ENCODE measurements at regions not wholly inside any gene's neighbourhood (a gene's known extent, or its start where the extent isn't known, plus 50 kb on each side); places are given as distances from the start of the nearest gene placed in this dataset.

DNA sequence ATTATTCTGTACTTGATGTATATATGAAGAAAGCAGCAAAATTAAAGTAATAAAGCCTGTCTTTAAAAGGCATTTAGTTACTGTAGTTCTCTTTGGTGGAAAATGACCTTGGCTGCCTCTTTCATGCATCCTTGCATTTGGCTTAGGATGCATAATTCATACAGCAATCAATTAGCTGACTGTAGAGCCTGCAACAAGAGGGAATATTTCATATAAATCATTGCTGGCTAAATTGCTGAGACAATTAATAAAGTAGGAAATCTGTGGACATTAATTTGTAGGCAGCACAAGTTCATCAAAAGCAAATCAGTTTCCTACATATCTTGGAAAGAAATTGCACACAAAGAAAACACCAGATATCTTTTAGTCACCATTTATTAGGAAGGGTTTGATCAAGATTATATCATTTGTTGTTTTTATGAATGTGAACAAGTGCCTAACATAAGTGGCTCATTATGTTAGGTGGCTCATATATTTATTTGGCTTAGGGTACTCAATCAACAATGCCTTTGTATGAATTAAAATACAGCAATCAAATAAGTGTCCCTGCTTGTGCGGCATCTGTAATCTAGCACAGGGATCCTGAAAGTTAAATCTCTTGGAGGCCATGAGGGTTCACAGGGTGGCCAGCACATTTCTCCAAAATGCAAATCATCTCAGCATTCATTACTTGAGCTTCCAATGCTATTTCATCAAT, 220.4 kb upstream of the SPOPL start:
- Histone ChIP-seq H3K27me3 (ENCODE audit: insufficient read depth, poor library complexity, severe bottlenecking) (no peaks in the 10 kb centered on the region), H3K27ac (replicated peaks) (no peak overlapping the region), H3K4me3 (replicated peaks; ENCODE audit: insufficient read depth, low read length) (no peak overlapping the region)
- DNase-seq (ENCODE audit: low read depth in 1 of 2, low spot score in 1 of 2) = no peak
- TF ChIP-seq SPI1 (IDR thresholded peaks at IDR 0.05; ENCODE audit: borderline replicate concordance, low read depth) (no peak), GABPA (IDR thresholded peaks at IDR 0.05; ENCODE audit: low read depth) (no peak), POLR2AphosphoS5 (IDR thresholded peaks at IDR 0.05; ENCODE audit: low read depth) (no peak)
- TF ChIP-seq, protein P1, sequence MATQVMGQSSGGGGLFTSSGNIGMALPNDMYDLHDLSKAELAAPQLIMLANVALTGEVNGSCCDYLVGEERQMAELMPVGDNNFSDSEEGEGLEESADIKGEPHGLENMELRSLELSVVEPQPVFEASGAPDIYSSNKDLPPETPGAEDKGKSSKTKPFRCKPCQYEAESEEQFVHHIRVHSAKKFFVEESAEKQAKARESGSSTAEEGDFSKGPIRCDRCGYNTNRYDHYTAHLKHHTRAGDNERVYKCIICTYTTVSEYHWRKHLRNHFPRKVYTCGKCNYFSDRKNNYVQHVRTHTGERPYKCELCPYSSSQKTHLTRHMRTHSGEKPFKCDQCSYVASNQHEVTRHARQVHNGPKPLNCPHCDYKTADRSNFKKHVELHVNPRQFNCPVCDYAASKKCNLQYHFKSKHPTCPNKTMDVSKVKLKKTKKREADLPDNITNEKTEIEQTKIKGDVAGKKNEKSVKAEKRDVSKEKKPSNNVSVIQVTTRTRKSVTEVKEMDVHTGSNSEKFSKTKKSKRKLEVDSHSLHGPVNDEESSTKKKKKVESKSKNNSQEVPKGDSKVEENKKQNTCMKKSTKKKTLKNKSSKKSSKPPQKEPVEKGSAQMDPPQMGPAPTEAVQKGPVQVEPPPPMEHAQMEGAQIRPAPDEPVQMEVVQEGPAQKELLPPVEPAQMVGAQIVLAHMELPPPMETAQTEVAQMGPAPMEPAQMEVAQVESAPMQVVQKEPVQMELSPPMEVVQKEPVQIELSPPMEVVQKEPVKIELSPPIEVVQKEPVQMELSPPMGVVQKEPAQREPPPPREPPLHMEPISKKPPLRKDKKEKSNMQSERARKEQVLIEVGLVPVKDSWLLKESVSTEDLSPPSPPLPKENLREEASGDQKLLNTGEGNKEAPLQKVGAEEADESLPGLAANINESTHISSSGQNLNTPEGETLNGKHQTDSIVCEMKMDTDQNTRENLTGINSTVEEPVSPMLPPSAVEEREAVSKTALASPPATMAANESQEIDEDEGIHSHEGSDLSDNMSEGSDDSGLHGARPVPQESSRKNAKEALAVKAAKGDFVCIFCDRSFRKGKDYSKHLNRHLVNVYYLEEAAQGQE (IDR thresholded peaks at IDR 0.05; ENCODE audit: insufficient replicate concordance, low read depth) = no peak
- TF ChIP-seq, protein P2, sequence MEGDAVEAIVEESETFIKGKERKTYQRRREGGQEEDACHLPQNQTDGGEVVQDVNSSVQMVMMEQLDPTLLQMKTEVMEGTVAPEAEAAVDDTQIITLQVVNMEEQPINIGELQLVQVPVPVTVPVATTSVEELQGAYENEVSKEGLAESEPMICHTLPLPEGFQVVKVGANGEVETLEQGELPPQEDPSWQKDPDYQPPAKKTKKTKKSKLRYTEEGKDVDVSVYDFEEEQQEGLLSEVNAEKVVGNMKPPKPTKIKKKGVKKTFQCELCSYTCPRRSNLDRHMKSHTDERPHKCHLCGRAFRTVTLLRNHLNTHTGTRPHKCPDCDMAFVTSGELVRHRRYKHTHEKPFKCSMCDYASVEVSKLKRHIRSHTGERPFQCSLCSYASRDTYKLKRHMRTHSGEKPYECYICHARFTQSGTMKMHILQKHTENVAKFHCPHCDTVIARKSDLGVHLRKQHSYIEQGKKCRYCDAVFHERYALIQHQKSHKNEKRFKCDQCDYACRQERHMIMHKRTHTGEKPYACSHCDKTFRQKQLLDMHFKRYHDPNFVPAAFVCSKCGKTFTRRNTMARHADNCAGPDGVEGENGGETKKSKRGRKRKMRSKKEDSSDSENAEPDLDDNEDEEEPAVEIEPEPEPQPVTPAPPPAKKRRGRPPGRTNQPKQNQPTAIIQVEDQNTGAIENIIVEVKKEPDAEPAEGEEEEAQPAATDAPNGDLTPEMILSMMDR (IDR thresholded peaks at IDR 0.05; ENCODE audit: insufficient read depth, low read length) = no peak

DNA sequence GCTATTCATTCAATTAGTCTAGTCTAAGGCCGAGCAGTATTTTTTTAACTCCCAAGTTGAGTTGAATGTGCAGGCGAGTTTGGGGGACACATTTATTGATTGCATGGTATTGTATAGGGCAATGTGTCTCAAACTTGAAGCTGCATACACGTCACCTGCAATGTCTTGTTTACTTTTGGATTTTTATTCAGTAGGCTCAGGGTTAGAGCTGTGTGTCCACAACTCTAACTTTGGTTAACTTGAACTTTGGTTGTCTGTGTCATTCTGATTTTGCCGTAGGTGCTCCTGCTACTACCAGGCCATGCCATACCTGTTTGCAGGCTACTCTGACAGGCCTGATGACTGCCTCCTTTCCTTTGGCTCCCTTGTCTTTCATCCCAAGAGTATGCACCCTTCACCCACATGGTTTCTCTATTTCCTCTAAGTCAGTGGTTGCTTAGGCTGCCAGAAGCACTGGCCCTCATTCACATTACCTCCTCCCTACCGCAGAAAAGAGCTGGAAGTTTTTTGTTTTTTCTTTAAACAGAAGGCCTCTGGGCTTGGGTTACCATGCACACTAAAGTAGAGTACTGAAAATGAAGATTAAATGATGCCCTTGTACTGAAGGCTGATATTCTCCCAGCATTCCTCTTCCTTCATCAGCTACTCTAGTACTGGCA, 219.4 kb upstream of the SPOPL start:
- no peak for DNase-seq (ENCODE audit: low read depth in 1 of 2, low spot score in 1 of 2)
- Histone ChIP-seq H3K27me3 (ENCODE audit: insufficient read depth, poor library complexity, severe bottlenecking) (no peaks in the 10 kb centered on the region), H3K27ac (replicated peaks) (no peak overlapping the region), H3K4me3 (replicated peaks; ENCODE audit: insufficient read depth, low read length) (no peak overlapping the region)
- TF ChIP-seq, protein P1 (IDR thresholded peaks at IDR 0.05; ENCODE audit: insufficient replicate concordance, low read depth) = no peak

DNA sequence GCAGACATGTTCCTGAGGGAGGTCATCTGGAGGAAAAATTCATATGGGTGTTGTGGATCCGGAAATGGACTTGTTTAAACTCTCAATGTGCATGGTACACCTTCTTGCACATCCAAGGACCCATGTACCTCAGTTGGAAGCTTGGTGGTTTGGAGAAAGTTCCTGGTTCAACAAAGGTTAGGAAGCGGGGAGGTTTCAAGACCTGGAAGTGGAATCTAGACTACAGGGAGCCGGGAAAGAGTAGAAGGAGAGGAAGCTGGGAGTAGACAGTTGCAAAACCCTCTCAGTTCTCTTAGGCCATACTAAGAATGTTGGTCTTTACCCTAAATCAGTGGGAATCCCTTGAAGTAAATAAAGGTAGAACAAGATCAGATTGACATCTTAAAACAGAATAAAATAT, 209.8 kb upstream of the SPOPL start:
- TF ChIP-seq, protein P1 (IDR thresholded peaks at IDR 0.05; ENCODE audit: insufficient replicate concordance, low read depth) = no peak
- TF ChIP-seq, protein P2 (IDR thresholded peaks at IDR 0.05; ENCODE audit: insufficient read depth, low read length) = no peak
- TF ChIP-seq SPI1 (IDR thresholded peaks at IDR 0.05; ENCODE audit: borderline replicate concordance, low read depth) (no peak), GABPA (IDR thresholded peaks at IDR 0.05; ENCODE audit: low read depth) (no peak), POLR2AphosphoS5 (IDR thresholded peaks at IDR 0.05; ENCODE audit: low read depth) (no peak)
- DNase-seq (ENCODE audit: low read depth in 1 of 2, low spot score in 1 of 2) = no peak
- Histone ChIP-seq H3K27ac (replicated peaks) (no peak overlapping the region), H3K27me3 (ENCODE audit: insufficient read depth, poor library complexity, severe bottlenecking) (no peaks in the 10 kb centered on the region), H3K4me3 (replicated peaks; ENCODE audit: insufficient read depth, low read length) (no peak overlapping the region)

Data from HL-60 (cell line).